ENCODE measurements at regions not wholly inside any gene's neighbourhood (a gene's known extent, or its start where the extent isn't known, plus 50 kb on each side); places are given as distances from the start of the nearest gene placed in this dataset.

- no peak for TF ChIP-seq POLR2AphosphoS5 (IDR thresholded peaks at IDR 0.05; ENCODE audit: low read length)
- TF ChIP-seq NR2C2 (IDR thresholded peaks at IDR 0.05; ENCODE audit: borderline replicate concordance, control insufficient read depth, insufficient read length, low read depth): no peak
- TF ChIP-seq DPF2 (IDR thresholded peaks at IDR 0.05): no peak
- TF ChIP-seq ZZZ3 (IDR thresholded peaks at IDR 0.05; ENCODE audit: control insufficient read depth, insufficient read length, low read depth): no peak
- no peak for TF ChIP-seq ZNF274 (IDR thresholded peaks at IDR 0.05; ENCODE audit: insufficient read depth, insufficient read length)
- no peak for TF ChIP-seq CTCF (IDR thresholded peaks at IDR 0.05 in 2 of 3, conservative IDR thresholded peaks at IDR 0.05 in 1 of 3; ENCODE audit: control insufficient read depth in 2 of 3, extremely low read depth in 1 of 3, insufficient read depth in 1 of 3, low read depth in 3 of 3, low read length in 3 of 3)
- no peak for TF ChIP-seq NFYA (IDR thresholded peaks at IDR 0.05; ENCODE audit: borderline replicate concordance, low read depth, low read length)
- TF ChIP-seq EGR1 (IDR thresholded peaks at IDR 0.05; ENCODE audit: borderline replicate concordance in 1 of 2, low read depth in 2 of 2, low read length in 2 of 2): no peak
- no peak for TF ChIP-seq SKIL (IDR thresholded peaks at IDR 0.05; ENCODE audit: low read depth, poor library complexity, severe bottlenecking)
- TF ChIP-seq REST (IDR thresholded peaks at IDR 0.05; ENCODE audit: low read depth, low read length): no peak
- no peak for TF ChIP-seq FOXM1 (IDR thresholded peaks at IDR 0.05; ENCODE audit: low read depth, low read length)
These were observed 176.2 kb upstream of the HDAC4 start for GRCh38 chr2:239576784-239577685.

Data from GM12878 (cell line).